Activated CD4-positive, alpha-beta T cell treated with anti-CD3 and anti-CD28 coated beads for 48 hours (primary cell): ENCODE measurements at regions not wholly inside any gene's neighbourhood (a gene's known extent, or its start where the extent isn't known, plus 50 kb on each side); places are given as distances from the start of the nearest gene placed in this dataset.

Source experiments
- DNase-seq: peaks from one replicate; pipeline ENCODE4 v3.0.0-alpha.2; 2020

DNA sequence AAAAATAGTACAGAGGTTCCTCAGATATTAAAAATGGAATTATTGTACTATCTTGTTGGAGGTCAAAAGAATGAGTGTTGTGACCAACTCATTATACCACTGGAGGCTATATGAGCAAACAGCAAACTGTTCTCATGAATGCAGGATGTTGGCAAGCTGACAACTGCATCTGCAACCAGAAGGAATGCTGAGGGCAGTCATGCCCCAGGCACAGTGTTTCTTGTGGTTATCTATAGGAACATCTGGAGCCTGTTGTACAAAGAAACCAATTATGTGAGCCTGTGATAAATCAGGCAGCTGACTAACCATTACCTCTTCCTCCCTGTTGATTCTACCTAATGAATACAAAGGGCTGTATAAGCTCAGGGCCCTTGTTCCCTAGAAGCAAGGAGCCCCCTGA is 2057.1 kb downstream of the TP53TG3F start:
- DNase-seq = no peak

DNA sequence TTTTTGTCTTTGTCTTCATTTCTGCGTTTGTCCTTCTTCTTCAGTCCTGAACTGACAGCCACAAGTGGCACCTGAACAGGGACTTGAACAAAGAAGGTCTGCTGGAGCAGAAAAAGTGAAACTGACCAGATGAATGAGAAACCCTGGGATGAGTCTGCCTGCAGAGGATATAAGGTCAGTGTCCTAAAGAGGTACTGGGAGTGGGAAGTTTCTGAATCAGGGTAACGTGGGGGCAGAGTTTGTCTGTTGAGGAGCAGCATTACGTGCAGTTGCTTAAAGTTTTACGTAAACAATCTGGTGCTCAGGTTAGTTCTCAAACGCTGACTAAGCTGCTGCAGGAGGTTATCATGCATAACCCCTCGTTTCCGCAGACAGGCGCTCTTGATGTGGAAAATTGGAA is 2057.6 kb downstream of the TP53TG3F start:
- no peak for DNase-seq

DNA sequence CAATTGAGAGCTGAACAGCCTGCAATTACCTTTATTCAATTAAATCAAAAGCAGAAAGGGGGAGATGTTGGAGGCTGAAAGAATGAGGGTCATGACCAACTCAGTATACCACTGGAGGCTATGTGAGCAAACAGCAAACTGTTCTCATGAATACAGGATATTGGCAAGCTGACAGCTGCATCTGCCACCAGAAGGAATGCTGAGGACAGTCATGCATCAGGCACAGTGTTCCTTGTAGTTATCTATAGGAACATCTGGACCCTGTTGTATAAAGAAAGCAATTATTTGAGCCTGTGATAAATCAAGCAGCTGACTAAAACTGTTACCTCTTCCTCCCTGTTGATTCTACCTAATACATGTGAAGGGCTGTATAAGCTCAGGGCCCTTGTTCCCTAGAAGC is 2064.6 kb downstream of the TP53TG3F start:
- DNase-seq = no peak

DNA sequence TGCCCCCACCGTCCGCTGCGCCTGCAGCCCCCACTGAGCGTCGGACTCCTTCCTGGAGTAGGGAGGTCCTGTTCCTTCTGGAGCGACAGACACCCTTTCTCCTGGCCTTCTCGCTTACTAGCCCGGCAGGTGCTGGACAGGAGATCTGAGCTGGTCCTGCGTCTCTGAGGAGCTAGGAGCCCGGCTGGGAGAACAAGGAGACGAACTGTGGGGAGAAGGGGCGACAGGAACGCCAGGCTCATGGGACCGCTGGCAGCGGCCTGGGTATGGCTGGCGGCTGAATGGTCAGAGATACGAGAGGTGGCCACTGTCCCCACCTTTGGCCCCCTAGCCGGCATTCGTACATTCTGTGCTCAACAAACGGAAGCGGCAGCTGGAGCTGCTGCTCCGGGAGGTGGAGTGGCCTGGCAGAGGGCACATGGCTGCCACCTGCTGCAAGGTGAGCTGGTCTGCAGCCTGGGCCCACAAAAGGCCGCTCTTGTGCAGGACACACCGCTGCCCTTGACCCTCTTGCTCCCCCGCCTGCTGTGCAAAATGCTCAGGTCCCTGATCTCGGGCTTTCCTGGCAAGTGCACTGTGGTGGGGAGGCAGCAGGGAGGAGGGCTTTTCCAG is 2066.7 kb downstream of the TP53TG3F start:
- DNase-seq = no peak

DNA sequence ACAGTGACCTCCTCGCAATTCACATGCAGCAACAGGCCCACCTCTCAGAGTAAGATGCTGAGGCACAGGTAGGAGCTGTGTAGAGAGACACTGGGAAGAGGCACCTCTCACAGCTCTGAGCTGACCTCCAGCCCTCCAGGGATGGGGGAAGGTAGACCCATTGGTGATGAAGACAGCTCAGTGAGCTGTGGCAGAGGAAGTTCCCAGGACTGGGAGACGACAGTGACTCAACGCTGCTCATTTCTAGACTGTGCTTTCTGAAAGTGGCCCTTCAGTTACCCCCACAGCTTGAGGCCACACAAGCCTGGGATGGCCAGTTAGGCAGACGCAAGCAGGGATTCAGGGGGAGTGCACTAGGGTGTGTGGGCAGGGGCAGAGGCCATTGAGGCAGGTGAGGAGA is 2073.2 kb downstream of the TP53TG3F start:
- no peak for DNase-seq

DNA sequence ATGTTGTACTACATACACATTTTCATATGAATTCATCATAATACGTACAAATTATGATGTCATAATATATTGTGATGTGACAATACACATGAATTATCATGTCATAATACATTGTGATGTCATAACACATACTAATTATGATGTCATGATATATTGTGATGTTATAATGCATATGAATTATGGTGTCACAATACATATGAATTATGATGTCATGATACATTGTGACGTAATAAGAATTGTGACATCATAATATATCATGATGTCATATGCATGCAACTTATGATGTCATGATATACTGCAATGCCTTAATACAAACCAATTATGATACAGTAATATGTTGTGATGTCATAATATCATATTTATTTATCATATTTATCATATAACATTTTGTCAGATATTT is 2074.3 kb downstream of the TP53TG3F start:
- DNase-seq = no peak

DNA sequence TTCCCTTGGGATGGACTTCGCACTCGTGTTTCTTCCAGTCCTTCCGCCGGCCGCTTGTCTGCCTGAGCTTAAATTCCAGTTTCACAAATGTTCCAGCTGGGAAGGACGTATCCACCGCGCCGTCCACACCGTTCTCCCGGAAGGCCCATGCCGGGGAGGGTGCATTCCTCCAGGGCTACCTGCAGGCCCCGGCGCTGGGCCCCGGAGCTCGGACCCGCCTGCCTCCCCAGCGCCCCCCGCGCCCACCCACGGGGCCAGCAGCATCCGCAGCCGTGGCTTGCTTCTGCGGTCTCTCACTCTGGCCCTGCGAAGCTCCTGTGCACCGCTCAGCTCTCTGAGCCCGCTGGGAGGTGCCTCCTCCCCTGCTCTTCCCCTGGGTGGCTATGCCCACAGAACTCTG is 2084.1 kb downstream of the TP53TG3F start:
- DNase-seq = no peak

DNA sequence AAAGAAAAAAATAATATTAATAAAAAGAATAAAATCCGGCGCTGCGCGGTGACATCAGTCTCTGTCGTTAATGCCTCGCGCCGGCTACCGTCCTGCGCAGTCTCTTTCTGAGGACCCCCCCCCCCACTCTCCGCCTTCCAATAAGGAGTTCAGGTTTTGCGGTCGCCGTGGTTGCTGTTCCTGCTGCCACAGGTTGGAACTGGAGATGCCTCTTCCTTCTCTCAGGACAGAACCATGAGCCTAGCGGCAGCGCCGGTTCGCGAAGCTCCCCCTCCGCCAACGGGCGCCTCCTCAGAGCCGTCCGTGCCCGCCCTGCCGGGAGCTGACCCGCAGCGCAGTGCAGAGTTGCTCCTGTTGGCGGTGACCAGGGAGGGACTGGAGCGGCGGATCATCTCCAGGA is 2093.4 kb downstream of the TP53TG3F start:
- DNase-seq = no peak

DNA sequence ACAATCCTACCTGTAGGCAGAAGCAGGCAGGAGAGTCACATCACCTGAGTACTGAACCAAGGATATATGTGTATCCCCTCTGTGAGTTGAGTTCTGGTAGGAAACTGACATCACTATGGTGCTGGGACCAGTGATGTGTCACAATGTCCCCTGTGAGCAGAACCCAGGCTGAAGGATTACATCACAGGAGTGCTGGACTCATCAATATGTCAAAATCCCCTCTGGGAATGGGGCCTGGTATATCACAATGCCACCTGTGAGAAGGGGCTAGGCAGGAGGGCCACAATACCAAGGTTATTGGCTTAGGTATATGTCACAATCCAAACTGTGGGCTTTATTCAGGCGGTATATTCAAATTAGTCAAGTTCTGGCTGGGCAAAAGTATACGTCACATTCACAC is 2098.3 kb downstream of the TP53TG3F start:
- DNase-seq = no peak

DNA sequence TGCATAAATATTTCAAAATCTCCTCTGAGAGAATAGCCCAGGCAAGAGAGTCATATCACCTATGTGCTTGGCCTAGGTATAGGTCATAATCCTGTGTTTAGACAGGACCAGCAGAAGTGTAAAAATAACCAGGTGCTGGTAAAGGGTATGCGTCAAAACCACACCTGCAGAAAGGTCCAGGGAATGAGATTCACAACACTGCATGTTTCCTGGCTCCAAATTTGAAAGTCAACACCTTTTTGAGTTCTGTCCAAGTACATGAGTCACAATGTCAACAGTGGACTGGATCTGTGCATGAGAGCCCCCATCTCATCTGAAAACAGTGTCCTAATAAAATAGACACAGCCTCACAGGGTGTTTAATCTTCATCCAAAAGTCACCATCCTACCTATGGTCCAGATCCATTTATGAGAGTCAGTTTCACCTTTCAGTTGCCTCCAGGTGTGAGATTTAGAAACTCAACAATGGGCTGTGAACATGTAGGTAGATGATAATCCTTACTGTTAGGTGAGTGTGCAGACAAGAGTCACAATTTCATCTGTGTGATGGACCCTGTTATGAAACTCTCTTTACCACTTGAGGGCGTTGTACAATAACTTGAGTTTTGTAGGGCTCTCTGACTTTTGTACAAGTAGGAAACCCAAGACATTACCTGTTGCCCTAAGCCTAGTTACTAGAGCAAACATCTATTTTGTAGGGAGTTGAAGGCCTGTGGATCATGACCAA is 2100.7 kb downstream of the TP53TG3F start:
- no peak for DNase-seq

DNA sequence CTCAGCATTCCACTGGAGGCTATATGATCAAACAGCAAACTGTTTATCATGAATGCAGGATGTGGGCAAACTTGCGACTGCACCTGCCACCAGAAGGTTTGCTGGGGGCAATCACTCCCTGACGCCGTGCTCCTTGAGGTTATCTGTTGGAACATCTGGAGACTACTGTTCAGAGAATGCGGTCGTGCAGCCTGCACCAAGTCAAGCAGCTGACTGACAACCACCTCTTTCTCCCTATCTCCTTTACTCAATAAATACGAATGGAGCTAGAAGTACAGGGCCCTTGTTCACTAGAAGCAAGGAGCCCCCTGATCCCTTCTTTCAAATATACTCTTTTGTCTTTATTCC is 2101.2 kb downstream of the TP53TG3F start:
- DNase-seq = no peak

DNA sequence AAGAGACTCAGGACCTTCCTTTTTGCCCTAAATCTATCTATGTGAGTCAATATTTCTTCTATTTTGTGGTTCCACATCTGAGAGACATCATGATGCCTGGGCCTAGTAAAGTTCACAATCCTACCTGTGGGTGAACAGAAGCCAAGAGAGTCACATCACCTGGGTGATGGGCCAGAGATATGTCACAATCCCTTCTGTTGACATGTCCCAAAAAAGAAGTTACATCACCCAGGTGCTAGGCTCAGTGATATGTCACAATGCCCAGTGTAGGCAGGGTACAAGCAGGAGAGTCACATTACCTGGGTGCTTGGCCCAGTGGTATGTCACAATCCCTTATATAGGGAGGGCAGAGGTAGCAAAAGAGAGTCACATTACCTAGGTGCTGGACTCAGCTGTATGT is 2101.9 kb downstream of the TP53TG3F start:
- DNase-seq = no peak

DNA sequence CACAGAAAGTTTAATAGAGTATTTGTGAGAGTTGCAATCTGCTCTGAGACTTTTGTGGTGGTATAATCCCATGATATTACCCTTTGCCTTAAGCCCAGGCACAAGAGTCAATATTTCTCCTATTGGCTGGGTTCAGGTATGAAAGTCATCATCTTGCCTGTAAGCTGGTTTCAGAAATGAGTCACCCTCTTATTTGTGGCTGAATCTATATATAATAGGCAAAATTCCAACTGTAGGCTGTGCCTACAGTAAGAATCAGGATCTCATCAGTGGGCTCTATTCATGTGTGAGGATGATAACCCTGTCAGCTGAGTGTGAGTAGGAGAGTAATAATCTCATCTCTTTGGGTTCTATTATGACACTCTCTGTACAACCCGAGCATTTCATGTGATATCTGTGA is 2103.1 kb downstream of the TP53TG3F start:
- no peak for DNase-seq

DNA sequence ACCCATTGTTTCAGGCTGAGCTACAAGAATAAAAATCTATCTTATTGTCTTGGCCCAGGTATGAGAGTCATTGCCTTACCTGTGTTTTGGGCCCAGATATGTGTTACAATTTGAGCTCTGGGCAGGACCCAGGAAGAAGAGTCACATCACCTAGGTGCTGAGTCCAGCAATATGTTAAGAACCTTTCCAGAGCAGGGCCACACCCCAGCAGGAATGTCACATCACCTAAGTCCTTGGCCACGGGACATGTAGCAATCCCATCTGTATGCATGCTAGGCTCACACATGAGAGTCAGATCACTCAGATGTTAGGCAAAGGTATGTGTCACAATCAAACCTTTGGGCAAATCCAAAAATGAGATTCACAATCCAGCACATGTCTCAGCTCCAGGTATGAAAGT is 2103.5 kb downstream of the TP53TG3F start:
- no peak for DNase-seq

DNA sequence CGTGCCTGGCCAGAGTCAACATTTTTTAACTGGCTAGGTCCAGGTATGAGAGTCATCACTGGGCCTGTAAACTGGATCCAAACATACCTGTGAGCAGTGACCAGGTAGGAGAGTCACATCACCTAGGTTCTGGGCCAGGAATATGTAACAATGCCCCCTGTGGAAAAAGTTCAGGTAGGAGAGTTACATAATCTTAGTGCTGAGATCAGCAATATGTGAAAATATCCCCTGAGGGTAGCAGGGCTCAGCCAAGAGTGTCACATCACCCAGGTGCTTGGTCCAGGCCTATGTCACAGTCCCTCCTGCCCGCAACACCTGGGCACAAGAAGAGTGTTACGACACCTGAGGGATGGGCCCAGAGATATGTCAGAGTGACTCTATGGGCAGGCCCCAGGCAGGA is 2104.7 kb downstream of the TP53TG3F start:
- DNase-seq = no peak

DNA sequence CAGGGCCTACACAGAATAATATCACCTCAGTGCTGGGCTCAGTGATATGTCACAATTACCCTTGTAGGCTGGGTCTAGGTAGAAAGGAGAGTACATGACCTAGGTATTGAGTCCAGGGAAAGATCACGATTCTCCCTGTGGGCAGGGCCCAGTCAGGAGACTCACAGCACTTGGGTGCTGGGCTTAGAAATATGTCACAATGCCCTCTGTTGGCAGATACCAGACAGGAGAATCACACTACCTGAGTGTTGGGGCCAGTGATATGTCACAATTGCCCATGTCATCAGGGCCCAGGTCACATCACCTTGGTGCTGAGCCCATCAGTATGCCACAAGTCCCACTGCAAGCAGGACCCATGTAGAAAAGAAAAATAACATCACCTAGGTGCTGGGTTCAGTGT is 2105.5 kb downstream of the TP53TG3F start:
- no peak for DNase-seq

DNA sequence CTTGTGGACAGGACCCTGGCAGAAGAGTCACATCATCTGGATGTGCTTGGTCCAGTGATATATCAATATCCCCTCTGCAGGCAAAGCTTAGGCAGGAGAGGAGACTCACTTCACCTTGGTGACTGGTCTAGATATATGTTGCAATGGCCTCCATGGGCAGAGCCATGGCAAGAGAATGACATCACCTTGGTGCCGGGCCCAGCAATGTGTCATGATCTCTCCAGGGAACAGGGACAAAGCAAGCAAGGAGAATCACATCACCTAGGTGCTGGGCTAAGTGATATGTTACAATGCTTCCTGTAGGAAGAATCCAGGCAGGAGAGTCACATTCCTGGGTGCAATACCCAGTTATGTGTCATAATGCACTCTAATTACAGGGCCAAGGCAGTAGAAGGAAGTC is 2106.2 kb downstream of the TP53TG3F start:
- no peak for DNase-seq

DNA sequence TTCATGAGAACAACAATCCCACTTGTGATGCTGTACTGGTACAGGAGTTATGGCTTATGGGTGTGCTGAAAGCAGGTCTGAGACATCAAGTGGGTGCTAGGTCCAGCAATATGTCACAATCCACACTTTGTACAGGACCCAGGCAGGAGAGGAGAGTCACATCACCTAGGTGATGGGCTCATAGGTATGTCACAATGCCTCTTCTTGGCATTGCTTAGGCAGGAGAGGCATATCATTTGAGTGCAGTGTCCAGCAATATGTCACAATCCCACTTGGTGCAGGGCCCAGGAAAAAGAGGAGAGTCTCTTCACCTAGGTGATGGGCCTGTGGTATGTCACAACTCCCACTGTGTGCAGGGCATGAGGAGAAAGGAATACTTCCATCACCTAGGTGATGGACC is 2110.0 kb downstream of the TP53TG3F start:
- DNase-seq = no peak

DNA sequence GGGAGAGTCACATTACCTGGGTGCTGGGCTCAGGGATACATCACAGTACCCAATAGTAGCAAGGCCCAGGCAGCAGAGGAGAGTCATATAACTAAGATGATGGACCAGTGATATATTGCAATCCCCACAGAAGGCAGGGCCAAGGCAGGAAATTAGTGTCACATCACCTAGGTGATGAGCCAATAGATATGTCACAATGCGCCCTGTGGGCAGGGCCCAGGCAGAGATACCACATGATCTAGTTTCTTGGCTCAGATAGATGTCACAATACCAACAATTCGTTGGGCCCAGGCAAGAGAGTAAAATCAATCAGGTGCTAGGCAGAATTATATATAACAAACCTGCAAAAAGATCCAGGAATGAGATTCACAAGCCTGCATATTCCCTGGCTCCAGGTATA is 2111.5 kb downstream of the TP53TG3F start:
- DNase-seq = no peak

DNA sequence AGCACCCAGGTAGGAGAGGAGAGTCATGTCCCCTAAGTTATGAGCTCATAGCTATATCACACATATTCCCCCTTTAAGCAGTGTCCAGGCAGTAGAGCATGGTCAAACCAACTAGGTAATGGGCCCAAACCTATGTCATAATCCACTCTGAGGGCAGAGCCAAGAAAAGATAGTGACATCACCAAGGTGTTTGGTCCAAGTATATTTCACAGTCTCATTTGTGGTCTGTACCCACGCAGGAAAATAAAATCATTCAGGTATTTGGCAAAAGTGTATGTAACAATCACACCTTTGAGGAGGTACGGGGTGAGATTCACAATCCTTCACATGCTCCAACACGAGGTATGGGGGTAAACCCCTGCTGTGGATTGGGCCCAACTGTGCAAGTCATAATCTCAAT is 2112.8 kb downstream of the TP53TG3F start:
- no peak for DNase-seq

DNA sequence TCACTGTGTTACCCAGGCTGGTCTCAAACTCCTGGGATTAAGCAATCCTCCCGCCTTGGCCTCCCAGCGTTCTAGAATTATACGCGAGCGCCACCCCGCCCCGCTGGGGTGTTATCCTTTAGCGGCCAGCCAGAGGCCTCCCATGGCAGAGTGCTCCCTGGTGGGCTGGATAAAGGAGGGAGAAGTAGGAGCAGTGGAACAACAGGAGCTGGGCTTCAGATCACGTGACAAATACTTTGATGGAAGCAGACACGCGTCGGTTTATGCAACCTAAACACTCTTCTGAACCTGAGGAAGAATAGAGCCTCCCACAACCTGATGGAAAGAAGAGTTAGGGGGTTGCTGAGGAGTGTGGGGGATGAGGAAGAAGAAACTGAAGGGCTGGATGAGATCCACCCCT is 2114.0 kb downstream of the TP53TG3F start:
- DNase-seq = no peak

DNA sequence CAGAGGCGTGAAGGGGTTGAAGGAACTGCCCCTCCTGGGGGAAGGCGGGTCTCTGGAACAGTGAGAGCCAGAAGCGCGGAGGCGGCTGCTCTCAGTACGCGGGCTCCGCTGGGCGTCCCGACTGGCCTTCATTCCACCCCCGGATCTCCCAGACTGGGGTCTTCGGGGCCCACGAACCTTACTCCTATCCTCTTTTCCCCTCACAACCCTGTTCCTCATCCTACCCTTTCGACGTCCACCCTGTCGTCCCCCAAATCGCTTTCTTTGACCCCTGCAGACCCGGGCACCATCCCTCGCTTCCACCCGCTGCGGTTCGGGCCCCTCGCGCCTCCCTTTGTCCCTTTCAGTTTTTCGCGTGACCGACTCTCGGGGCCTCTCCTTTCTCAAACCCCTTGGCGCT is 2114.6 kb downstream of the TP53TG3F start:
- no peak for DNase-seq

DNA sequence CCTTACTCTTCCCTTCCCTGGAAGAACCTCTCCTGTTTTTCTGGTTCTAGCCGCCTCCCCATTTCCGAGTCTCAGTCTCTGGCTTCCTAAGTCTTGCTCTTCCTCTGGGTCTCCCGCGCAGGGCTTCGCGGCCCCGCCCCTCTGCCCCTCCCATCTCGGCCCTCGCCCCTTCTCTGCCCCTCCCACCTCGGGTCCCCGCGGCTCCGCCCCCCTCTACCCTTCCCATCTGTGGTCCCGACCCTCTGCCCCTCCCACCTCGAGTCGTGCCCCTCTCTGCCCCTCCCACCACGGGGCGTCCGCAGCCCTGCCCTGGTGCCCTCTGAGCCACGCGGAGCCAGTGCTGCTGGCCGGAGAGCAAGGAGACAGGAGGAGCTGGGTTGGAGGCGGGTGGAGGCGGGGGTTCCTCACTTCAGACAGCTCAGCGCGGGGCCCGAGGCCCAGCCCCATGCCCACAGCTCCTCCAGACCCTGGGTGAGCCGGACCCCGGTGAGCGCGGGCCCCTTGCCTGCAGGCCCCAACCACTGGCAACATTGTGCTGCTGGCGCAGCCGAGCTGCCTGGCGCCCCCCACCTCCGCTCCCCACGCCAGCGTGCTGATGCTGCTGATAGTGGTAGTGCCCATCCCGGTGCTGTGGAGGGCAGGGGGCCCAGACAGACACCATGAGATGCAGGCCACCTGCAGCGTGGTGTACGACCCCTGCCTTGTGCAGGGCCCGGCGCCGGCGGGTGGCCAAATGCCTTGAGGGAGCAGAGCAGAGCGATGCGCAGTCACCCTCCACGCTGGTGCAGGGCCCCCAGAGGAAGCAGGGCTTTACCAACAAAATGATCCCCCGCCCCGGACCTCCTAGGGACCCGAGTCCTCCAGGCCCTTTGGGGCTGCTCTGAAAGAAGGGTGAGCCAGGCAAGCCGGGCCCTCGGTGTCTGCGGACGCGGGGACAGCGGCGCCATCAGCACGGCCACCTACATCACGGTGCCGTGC is 2115.3 kb downstream of the TP53TG3F start:
- no peak for DNase-seq

DNA sequence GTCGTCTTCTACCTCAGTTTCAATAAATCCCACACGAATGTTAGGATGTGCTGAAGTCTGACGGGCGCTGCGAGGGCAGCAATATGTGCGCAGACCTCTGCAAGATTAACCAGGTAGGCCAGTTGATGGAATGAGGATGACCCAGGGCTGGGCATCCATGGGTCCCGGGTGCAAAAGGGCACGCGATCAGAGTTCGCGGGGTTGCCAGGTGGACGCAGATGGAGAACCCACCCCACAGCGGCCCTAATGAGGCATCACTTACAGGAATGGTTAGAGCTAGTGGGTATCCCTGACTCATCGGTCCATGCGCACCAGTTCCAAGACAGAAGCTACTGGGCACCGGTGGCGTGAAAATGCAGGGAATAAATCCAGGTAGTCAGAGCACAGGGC is 2116.0 kb downstream of the TP53TG3F start:
- no peak for DNase-seq
